Right cardiac atrium (tissue), 5 donors: ENCODE measurements at regions not wholly inside any gene's neighbourhood (a gene's known extent, or its start where the extent isn't known, plus 50 kb on each side); places are given as distances from the start of the nearest gene placed in this dataset.
A peak's percentile ranks its signal among the peaks of the same experiment; 100 is the strongest.

Experiments
- ATAC-seq, 2 donors: fragments of 200-7000 bp; cut with Tn5 transposase; one replicate each; pipeline versions ENCODE4 v1.8.0 to v1.9.1; 2020; ENCODE audit warnings: moderate library complexity in 2 of 2, mild to moderate bottlenecking in 1 of 2
- DNase-seq, 3 donors: peaks; one replicate each; pipeline ENCODE4 v3.0.0-alpha.2; 2020
- H3K27ac ChIP-seq: one replicate; pipeline ENCODE4 v1.5.1; 2013; ENCODE audit warnings: mild to moderate bottlenecking, low read length, control low read depth, moderate library complexity
- H3K27me3 ChIP-seq: one replicate; pipeline ENCODE4 v1.6.1; 2013; ENCODE audit not compliant: control insufficient read depth, insufficient read depth
- H3K4me1 ChIP-seq: one replicate; pipeline ENCODE4 v1.6.1; 2013; ENCODE audit warnings: low read length; ENCODE audit not compliant: control insufficient read depth, insufficient read depth
- H3K4me3 ChIP-seq: one replicate; pipeline ENCODE4 v1.5.1; 2013; ENCODE audit warnings: low read length, control low read depth
- H3K9me3 ChIP-seq: one replicate; pipeline ENCODE4 v1.6.1; 2013; ENCODE audit warnings: low read length; ENCODE audit not compliant: control insufficient read depth
- WGBS: extraction: QIAGEN DNeasy Blood & Tissue Kit; methylation state at CpG from one replicate; pipeline ENCODE4 v1.1.7; 2013; 5-methylcytosine and 5-hydroxymethylcytosine counted together
- intact Hi-C, 4 donors: fragments of 100-400 bp; cut with DNase I; formaldehyde crosslinking; loops; one replicate each; pipeline versions ENCODE4 v1.11.0 to v1.14.0; 2022 to 2023
- donor health status: healthy with polysubstance abuse.
- donor health status: DM: no; HTN: yes; CAD: no.
- donor health status: DM: no; HTN: no; CAD: no.
- donor health status: DM: no; HTN: yes; CAD: no; lungs with severe emphysema.
- donor health status: DM: yes; HTN: yes; CAD: no.

DNA sequence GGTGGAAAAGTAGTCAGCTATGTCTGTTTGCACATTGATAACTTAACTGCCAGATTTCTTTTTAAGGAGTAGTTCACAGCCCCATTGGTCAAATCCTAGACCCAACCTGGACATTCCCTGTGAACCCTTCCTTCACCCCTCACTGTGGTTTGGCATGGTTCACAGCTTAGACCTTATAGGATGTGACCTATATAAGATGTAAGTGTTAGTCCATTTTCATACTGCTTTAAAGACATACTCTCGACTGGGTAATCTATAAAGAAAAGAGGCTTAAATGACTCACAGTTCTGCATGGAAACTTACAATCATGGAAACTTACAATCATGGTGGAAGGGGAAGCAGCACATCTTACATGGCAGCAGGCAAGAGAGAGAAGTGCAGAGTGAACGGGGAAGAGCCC is 1066.2 kb downstream of the TTLL7 start:
- no peak overlapping the region for H3K27ac ChIP-seq
- H3K9me3 ChIP-seq = no peaks in the 10 kb centered on the region
- intact Hi-C loops = no loop called here
- no peaks in the 10 kb centered on the region for H3K27me3 ChIP-seq
- peaks cover 2% of the 10 kb centered on the region for H3K4me1 ChIP-seq
- DNase-seq (no peak), ATAC-seq (no peak)
- no peak overlapping the region for H3K4me3 ChIP-seq
- 89% methylated on average over 2 of the region's 2 CpGs for WGBS

DNA sequence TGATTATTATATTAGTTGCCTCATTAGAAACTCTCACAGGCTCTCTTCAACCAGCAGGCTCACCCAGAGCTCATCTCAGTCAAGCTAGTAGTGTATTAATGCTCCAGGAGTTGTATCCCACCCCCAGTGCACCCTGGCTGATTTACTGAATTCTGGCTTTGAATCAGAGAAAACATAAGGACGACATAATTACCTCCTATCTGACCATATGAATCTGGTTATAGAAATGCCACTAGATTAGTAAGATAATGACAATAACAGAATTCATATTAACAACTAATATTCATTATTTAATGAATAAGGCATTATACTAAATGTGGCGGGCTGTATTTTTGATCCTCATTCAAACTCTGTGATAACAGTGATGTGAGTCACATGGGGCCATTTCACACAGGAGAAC is 1066.7 kb downstream of the TTLL7 start:
- 74% methylated on average over 2 of the region's 2 CpGs for WGBS
- DNase-seq (no peak), ATAC-seq (no peak)
- H3K4me3 ChIP-seq = no peak overlapping the region
- H3K27me3 ChIP-seq = no peaks in the 10 kb centered on the region
- no peak overlapping the region for H3K27ac ChIP-seq
- peaks cover 2% of the 10 kb centered on the region for H3K4me1 ChIP-seq
- intact Hi-C loops = no loop called here
- H3K9me3 ChIP-seq = no peaks in the 10 kb centered on the region

DNA sequence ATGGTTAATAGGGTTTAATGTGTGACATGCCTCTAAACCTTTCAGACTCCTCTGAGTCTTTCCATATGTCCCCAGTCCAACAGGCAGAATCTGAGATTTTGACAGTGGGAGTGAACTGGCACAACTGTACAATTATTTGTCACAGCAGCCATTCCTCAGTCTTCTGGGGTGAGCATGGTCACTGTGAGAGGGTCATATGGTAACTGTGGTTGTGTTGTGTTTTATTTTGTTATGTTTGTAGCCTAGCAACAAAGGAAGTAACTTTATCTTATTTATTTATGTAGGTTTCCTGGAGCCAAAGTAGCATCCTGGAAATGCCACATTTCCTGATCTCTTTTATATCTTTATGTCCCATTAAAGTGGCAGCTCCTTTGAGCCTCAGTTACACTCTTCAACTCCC is 1067.9 kb downstream of the TTLL7 start:
- Histone ChIP-seq H3K9me3 (no peaks in the 10 kb centered on the region), H3K4me3 (no peak overlapping the region), H3K27me3 (no peaks in the 10 kb centered on the region), H3K4me1 (peaks cover 2% of the 10 kb centered on the region), H3K27ac (no peak overlapping the region)
- intact Hi-C loops = no loop called here
- DNase-seq (no peak), ATAC-seq (peak; percentile 54 to 84)

DNA sequence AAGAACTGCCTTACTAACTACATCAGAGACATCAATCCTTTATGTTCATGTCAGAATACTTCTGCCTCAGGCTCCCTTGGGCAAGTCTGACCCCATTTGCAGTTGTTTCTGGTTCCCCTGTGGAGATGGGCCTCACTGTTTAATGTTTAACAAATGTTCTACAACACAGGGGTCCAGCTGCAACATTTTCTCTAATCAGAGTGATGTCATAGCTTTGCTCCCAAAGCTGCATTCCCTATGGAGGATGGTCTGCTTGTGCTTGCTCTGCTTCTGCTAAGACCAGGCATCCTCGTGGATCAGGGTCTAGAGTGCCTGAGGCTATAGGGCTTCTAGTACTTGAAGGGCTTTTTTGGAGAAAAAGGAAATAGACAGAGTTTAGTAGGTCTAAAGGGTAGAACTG is 1071.2 kb downstream of the TTLL7 start:
- DNase-seq (no peak), ATAC-seq (peak; percentile 39 to 47)
- Histone ChIP-seq H3K9me3 (no peaks in the 10 kb centered on the region), H3K27ac (no peak overlapping the region), H3K27me3 (no peaks in the 10 kb centered on the region), H3K4me3 (no peak overlapping the region), H3K4me1 (peaks cover 2% of the 10 kb centered on the region)
- intact Hi-C loops = no loop called here
- 58% methylated on average over 1 of the region's 1 CpG for WGBS

DNA sequence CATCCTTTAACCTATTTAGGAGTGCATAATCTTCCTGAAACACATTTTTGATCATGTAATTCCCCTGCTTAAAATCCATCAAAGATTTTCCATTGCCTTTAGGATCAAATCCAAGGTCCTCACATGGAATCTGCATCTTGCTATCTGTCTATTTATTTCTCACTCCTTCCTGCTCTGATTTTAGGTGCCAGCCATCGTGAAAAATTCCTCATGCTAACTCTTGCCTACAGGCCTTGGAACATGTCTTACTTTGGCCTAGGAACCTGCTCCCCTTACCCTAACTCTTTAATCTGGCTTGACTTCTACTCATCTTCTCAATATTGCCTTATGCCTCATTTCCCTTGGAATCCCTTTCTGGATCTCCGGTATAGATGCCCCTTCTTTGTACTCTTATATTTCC is 1074.3 kb downstream of the TTLL7 start:
- intact Hi-C loops = no loop called here

DNA sequence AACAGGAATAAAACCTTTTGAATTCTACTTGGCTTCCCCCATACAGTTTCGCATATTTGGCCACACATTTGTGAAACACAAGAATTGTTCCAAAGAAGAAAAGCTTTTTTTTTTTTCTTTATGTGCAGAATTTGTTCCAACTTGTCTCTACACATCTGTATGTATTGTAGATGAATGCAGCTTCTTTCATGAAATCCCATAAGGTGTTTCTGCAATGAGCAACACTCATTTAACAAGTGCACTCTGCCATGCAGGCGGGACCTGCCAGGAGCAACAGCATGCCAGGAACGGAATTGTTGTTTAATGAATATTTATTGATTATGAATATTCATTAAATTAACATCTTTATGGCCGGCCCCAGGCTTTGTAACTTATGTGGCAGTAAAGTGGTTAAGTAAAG is 1075.0 kb downstream of the TTLL7 start:
- 87% methylated on average over 4 of the region's 4 CpGs for whole genome bisulfite sequencing
- Histone ChIP-seq H3K27me3 (no peaks in the 10 kb centered on the region), H3K27ac (no peak overlapping the region), H3K4me1 (no peaks in the 10 kb centered on the region), H3K9me3 (no peaks in the 10 kb centered on the region), H3K4me3 (no peak overlapping the region)
- ATAC-seq = no peak
- no peak for DNase-seq
- intact Hi-C loops = no loop called here

More for the DNA sequence above, 1074.3 kb downstream of the TTLL7 start:
- no peak overlapping the region for H3K27ac ChIP-seq
- no peaks in the 10 kb centered on the region for H3K4me1 ChIP-seq
- DNase-seq (no peak), ATAC-seq (no peak)
- WGBS = 73% methylated on average over 2 of the region's 2 CpGs
- no peak overlapping the region for H3K4me3 ChIP-seq
- no peaks in the 10 kb centered on the region for H3K27me3 ChIP-seq
- no peaks in the 10 kb centered on the region for H3K9me3 ChIP-seq

DNA sequence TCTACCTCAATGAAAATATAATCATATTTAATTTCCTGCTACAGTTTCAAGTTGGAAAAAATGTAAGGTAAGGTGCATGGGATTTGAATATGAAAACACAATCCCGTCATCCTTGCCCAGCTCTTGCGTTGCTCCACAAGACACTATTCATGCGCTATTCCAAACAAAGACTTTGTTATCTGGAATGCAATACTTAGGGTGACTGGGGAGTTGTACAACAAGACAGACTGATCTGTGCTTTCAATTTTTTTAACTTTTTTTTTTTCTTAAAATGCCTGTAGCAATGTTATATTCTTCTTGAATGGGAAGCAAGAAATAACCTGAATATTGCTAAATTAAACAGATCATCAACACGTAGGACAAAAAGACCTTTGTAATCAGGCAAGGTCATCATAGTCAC is 1077.2 kb downstream of the TTLL7 start:
- intact Hi-C loops = no loop called here
- DNase-seq = no peak
- ATAC-seq = peak in 1 of 2 donors; percentile 61
- 67% methylated on average over 4 of the region's 4 CpGs for WGBS
- Histone ChIP-seq H3K4me1 (no peaks in the 10 kb centered on the region), H3K4me3 (no peak overlapping the region), H3K9me3 (no peaks in the 10 kb centered on the region), H3K27ac (no peak overlapping the region), H3K27me3 (no peaks in the 10 kb centered on the region)

DNA sequence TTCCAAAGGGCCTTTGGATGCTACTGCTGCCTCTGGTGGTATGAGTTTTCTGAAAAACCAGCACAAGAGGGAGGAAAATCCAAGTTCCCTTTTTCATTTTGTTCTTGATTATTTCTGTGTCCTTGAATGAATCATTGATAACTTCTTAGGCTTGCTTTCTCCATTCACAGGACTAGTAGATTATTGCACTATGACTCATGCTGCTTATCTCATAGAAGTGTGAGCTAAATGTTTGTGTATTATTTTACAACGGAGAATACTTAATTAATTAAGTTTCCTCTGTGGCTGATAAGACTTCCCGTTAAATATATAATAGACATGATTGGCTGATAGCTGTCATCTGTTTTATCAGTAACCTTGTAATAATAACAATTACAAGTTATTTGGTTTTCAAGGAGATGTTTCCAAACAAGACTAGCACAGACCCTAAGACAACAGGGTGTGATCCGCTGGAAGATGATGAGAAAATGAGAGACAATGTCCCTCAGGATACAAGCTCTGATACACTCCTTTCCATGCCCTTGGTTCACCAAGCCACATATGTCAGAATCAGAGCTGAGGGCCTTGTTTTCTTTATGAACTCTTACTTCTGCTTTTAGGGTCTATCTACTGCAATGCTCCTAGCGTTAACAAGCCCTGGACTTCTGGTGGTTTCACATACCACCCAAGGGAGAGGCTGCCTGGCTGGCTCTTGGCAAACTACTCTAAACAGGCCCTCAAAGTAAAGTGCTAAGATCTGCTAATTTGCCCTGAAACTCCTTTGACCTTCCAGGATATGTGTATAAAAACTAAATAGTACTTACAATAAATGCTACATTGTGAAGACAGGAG is 1078.3 kb downstream of the TTLL7 start:
- H3K27ac ChIP-seq = no peak overlapping the region
- DNase-seq (peak in 1 of 3 donors; percentile 11), ATAC-seq (peak; percentile 73 to 93)
- no peaks in the 10 kb centered on the region for H3K4me1 ChIP-seq
- intact Hi-C loops = no loop called here
- 31% methylated on average over 4 of the region's 4 CpGs for WGBS
- no peaks in the 10 kb centered on the region for H3K9me3 ChIP-seq
- H3K4me3 ChIP-seq = no peak overlapping the region
- H3K27me3 ChIP-seq = no peaks in the 10 kb centered on the region

DNA sequence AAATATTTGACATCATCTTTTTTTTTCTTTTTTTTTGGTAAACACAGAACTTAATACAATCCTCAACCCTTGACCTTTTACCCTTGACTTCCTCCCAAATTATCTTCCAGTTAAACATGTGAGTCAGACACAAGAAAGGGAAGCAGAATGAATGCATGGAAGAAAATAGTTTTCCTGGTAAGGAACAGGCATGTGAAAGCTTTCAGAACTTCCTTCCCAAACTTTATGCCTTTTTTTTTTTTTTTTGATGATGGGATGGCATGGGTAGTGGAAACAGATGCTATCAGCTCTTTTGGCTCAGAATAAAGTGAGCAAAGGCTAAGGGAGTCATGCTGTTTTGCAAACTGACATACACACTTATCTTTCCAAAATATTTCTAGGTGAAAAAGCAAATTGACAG is 1079.1 kb downstream of the TTLL7 start:
- no peaks in the 10 kb centered on the region for H3K9me3 ChIP-seq
- intact Hi-C loops = no loop called here
- DNase-seq (no peak), ATAC-seq (peak in 1 of 2 donors; percentile 73)
- no peaks in the 10 kb centered on the region for H3K4me1 ChIP-seq
- H3K27me3 ChIP-seq = no peaks in the 10 kb centered on the region
- no peak overlapping the region for H3K4me3 ChIP-seq
- no peak overlapping the region for H3K27ac ChIP-seq

DNA sequence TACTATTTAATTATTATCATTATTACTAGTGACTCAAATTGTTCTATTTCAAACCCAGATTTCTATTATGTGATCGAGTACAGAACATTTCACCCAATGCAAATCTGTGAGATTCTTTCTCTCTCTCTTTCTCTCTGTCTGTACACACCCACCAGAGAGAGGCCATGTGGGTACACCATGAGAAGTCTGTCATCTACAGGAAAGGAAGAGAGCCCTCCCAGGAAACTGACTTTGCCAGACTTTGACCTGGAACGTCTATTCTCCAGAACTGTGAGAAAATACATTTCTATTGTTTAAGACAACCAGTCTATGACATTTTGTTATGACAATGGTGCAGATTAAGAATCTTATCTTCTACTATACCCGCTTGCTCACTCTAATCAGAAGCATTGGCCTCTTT is 1091.6 kb downstream of the TTLL7 start:
- intact Hi-C loops = no loop called here
- DNase-seq (no peak), ATAC-seq (peak in 1 of 2 donors; percentile 62)
- no peaks in the 10 kb centered on the region for H3K4me1 ChIP-seq
- H3K9me3 ChIP-seq = no peaks in the 10 kb centered on the region
- no peak overlapping the region for H3K27ac ChIP-seq
- WGBS = 75% methylated on average over 3 of the region's 3 CpGs
- H3K4me3 ChIP-seq = no peak overlapping the region
- no peaks in the 10 kb centered on the region for H3K27me3 ChIP-seq

DNA sequence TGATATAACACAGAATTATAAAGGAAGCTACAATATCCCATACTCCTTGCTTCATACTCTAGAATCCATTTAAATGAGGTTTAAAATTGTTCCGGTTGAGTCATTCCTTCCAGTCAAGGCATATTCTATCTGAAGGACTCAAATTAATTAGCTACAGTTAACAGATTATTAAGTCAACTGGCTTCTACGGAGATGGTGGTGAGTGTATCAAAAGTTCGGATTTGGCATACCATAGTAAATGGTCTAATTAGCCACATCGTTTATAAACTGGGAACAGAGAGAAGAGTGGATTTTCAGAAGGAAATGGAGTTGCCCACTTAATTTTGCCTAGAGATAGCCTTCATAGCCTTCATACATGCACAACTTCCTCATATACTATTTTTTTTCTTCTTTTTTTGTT is 1095.3 kb downstream of the TTLL7 start:
- no peaks in the 10 kb centered on the region for H3K27me3 ChIP-seq
- intact Hi-C loops = no loop called here
- DNase-seq = no peak
- H3K27ac ChIP-seq = no peak overlapping the region
- H3K9me3 ChIP-seq = no peaks in the 10 kb centered on the region
- no peak for ATAC-seq
- H3K4me3 ChIP-seq = no peak overlapping the region
- 90% methylated on average over 4 of the region's 4 CpGs for WGBS
- H3K4me1 ChIP-seq = no peaks in the 10 kb centered on the region

DNA sequence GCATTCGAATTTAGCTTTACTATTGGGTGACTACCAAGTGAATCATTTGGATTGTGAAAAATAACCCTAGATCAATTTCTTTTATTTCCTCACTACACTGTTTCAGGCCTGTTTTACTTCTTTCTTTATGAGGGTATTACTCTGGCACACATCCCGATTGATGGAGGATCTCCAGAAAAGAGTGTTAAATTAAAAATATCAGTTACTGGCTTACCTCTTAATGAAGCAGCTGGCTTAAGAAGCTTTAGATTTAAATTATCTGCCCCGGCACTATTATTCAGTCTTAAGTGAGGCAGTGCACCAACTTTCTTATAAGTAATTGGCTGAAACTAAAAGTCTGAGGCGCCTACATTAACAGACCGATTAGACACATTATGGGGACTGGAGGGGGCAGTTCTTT is 1097.4 kb downstream of the TTLL7 start:
- DNase-seq (no peak), ATAC-seq (no peak)
- H3K4me1 ChIP-seq = no peaks in the 10 kb centered on the region
- intact Hi-C loops = no loop called here
- WGBS = 91% methylated on average over 5 of the region's 5 CpGs
- H3K27ac ChIP-seq = no peak overlapping the region
- no peaks in the 10 kb centered on the region for H3K9me3 ChIP-seq
- no peaks in the 10 kb centered on the region for H3K27me3 ChIP-seq
- H3K4me3 ChIP-seq = no peak overlapping the region
